Ecto neural progenitor cell (in vitro differentiated cells): ENCODE measurements at regions not wholly inside any gene's neighbourhood (a gene's known extent, or its start where the extent isn't known, plus 50 kb on each side); places are given as distances from the start of the nearest gene placed in this dataset.
"Not testable (repeated sequence)": the region's sequence is repeated elsewhere in the genome, so short reads cannot be mapped to it uniquely, and the experiment has no call there.

Experiments
- DNase-seq: peaks from one replicate; pipeline ENCODE4 v3.0.0-alpha.2; 2018; ENCODE audit warnings: low spot score

DNA sequence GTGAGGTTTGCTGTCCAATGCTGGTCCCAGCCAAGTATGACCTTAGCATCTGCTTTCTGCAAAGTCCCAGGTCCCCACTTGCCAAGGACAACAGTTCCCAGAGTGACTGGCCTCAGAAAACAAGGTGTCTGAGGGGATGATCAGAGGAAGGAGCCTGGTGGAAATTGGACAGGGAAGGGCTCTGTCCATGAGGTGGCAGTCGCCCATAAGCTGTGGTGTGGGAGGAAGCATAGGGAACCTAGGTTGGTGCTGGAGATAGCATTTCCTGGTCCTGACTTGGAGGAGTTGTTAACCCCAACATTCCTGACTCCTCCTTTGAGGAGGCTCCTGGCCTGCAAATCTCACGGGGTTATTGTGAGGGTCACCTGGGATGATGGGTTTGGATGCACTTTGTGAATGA lies 77.8 kb downstream of the LIMS4 start:
- not testable (repeated sequence) for DNase-seq

DNA sequence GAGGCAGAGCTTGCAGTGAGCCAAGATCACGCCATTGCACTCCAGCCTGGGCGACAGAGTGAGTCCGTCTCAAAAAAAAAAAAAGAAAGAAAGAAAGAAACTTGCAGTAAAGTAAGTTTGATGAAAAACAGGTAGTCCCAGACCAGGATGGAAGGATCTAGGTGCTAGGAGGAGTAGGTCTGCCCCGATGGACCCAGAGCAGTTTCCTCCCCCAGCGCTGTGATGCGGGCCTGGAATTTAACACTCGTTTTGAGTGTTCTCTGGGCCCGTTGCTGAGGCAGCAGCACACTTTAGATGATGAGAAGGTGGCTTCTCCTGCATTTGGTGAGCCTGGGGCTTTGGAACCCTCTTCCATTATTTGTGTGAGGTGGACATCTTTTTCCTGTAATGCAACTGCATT lies 80.2 kb downstream of the LIMS4 start:
- DNase-seq, result not testable (repeated sequence)

- not testable (repeated sequence) for DNase-seq
Measured at GRCh38 chr2:110391035-110391418, 81.6 kb downstream of the LIMS4 start.

- DNase-seq, result not testable (repeated sequence)
Measured at GRCh38 chr2:110390351-110391034, 82.1 kb downstream of the LIMS4 start.

DNA sequence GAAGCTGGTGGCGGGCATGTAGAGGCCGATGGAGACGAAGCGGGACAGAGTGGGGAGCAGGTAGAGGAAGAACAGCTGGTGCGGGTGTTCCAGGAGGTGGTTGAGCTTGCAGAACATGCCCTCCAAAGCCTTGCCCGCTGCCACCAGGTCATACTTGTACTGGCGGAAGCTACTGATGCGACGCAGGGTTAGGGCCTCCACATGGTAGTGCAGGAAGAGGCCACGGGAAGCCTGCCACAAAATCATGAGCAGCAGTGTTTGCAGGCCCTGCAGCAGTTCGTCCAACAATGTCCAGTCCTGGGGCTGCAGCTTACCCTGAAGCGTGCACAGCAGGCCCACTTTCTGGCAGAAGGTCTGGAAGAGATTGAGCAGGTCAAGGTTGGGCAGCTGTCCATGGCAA lies 85.6 kb downstream of the LIMS4 start:
- not testable (repeated sequence) for DNase-seq

DNA sequence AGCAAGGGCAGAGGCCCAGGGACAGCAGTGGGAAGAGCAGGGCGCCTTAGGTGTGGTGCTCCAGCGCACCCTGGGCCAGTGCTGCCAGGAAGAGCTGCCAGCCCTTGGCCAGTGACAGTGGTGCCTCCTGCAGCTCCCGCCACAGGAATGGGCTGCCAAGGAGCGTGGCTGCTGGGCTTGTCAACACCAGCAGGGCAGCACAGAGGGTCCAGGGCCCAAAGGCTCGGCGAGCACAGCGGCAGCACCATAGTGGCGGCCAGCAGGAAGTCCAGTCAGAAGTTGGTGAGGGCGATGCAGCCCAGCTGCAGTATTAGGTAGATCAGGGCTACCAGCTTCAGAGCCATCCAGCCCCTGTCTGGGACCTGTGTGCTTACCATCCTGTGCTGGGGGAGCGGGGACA lies 86.1 kb downstream of the LIMS4 start:
- DNase-seq, result not testable (repeated sequence)

- not testable (repeated sequence) for DNase-seq
Measured at GRCh38 chr2:110384736-110385119, 87.9 kb downstream of the LIMS4 start.

DNA sequence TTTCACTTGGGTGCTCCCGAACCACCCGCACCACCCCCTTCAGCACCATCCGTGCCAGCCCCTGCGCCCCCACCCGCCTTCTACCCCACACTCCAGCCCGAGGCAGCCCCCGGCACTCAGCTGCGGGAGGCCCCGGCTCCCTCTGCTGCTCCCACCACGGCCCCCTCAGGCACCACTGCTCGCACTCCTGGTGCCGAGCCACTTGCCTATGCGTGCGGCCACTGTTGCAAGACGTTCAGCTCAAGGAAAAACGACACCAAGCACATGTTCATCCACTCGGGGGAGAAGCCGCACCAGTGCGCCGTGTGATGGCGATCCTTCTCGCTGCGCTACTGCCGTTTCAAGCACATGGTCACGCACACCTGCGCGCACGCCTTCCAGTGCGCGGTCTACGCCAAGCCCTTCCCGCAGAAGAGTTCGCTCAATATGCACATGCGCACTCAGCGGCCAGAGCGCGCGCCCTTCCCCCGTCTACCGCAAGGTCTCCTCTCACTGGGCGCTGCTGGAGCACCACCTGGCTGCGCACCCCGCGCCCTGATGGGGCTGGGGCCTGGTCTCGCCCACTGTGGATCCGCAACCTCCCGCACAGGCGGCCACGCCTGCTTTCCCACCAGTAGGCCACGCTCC lies 88.4 kb downstream of the LIMS4 start:
- not testable (repeated sequence) for DNase-seq

DNA sequence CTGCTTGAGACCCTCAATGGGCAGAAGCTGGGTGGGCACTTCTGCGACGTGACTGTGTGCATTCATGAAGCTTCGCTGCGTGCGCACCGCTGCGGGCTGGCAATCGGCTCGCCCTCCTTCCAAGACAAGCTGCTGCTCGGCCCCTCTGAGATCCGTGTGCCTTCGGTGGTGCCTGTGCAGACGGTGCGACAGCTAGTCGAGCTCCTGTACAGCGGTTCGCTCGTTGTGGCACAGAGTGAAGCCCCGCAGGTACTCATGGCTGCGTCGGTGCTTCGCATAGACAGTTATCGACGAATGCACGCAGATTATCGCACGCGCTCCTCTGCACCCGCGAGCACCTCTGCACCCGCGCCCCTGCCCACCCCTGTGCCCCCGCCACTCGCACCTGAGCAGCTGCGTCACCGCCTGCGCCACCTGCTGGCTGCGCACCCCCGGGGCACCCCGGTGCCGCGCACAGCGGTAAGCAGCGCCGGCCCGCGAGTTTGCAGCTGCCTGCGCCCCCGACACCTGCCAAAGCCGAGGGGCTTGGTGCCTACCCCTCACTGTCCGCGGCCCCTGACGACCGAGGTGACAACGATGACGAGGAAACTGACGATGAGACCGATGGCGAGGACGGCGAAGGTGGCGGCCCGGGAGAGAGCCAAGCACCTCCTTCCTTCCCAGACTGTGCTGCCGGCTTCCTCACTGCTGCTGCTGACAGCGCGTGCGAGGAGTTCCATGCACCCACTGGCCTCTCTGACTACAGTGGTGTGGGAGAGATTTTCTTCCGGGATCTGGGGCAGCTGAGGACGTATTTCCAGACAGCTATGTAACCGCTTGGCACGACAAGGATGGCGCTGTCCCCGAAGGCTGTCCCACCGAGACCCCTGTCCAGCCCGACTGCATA lies 89.2 kb downstream of the LIMS4 start:
- DNase-seq, result not testable (repeated sequence)

DNA sequence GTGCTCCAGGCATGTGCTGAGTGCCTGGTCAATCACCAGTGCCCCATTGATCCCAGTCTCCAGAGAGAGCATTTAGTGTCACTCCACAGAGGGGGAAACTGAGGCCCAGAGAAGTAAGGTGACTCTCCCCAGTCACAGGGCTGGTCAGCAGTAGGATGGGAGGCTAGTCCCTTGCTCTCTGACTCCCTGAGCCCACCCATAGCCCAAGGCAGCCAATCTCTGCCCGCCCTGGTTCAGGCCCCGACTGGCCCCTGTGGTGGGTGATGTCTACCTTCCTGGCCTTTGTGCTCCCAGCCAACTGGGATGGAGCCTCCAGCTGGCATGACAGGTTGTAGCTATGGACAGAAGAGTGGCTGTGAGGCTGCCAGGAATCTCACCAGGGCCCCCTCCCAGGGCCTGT lies 99.1 kb downstream of the LIMS4 start:
- DNase-seq, result not testable (repeated sequence)

GRCh38 chr2:110371633-110372032 lies 101.0 kb downstream of the LIMS4 start:
- DNase-seq, result not testable (repeated sequence)

GRCh38 chr2:110357616-110358015 lies 115.0 kb downstream of the LIMS4 start:
- not testable (repeated sequence) for DNase-seq

DNA sequence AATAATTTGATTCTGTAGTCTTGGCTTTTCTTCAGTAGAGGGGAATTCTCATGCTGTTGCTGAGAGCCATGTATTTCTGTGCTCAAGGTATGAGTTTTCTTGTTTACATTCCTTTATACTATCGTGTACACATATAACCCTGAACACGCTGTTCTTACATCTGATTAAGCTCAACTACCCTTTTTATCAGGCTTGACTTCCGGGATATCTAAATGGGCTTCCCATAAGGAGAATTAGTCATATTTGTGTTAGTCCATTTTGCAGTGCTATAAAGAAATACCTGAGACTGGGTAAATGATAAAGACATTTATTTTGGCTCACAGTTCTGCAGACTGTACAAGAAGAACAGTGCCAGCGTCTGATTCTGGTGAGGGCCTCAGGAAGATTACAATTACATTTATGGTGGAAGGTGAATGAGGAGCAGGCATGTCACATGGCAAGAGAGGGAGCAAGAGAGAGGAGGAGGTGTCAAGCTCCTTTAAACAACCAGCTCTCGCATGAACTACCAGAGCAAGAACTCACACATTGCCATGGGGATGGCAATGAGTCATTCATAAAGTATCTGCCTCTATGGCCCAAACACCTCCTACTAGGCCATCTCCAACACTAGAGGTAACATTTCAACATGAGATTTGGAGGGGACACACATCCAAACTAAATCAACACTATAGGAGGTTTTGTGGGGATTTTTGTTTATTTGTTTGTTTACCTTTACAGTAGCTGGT lies 118.2 kb downstream of the LIMS4 start:
- not testable (repeated sequence) for DNase-seq

- not testable (repeated sequence) for DNase-seq
Measured at GRCh38 chr2:110350718-110351117, 121.9 kb downstream of the LIMS4 start.

GRCh38 chr2:110348902-110349301 lies 123.7 kb downstream of the LIMS4 start:
- not testable (repeated sequence) for DNase-seq

DNA sequence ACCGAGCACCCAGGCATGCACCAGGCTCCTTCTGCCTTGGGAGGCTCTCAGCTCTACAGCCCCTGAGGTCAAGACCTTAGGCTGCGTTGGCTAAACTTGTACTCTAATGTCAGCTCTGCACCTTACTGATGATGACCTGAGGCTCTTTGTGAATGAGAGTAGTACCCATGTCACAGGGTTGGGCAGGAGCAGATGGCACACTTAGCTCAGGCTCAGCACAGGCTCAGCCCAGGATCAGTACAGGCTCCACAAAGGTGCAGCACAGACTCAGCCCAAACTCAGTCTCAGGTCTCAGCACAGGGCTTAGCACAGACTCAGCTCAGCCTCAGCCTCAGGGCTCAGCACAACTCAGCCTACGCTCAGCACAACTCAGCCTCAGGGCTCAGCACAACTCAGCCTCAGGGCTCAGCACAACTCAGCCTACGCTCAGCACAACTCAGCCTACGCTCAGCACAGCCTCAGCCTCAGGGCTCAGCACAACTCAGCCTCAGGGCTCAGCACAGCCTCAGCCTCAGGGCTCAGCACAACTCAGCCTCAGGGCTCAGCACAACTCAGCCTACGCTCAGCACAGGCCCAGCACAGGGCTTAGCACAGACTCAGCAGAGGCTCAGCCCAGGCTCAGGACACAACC lies 128.1 kb downstream of the LIMS4 start:
- peak; percentile 3 for DNase-seq

GRCh38 chr2:110342077-110342476 lies 129.7 kb upstream of the MTLN start:
- DNase-seq, result not testable (repeated sequence)

DNA sequence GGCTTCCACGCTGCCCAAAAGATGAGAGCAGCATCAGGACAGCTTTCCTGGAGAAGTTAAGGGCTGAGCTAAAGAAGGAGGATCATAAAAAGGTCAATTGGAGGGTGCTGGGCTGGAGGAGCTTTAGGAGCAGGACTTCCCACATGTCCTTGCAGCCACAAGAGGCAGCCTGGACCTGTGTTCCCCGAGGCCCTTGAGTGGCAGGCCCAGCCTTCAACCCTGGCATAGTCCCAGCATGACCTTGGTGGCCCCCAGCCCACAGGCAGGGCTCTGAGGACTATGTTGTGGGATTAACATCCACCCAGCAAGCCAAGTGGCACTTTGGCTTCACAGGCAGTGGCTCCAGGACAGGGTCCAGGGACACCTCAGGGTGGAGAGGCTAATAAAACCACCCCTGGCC lies 126.8 kb upstream of the MTLN start:
- DNase-seq, result not testable (repeated sequence)

- DNase-seq, result peak; percentile 11
Measured at GRCh38 chr2:110338277-110339003, 126.1 kb upstream of the MTLN start.

DNA sequence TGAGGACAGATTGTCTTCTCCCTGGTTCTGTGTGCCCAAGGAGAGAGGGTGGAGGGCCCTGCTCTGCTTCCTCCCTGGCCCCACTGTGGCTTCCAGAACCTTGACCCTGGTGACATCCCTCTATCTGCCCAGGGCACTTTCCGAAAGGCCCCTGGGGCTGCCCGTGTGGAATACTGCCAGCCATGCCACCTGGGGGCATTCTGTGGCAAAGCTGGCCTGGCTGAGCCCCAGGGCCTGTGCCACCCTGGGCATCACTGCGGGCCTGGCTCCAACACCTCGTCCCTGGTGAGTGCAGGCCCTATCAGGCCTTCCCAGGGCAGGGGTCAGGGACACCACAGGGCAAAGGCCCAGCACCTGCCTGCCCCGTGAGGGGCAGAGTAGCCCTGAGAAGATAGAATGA lies 123.7 kb upstream of the MTLN start:
- DNase-seq, result peak; percentile 3
